Keratinocyte (primary cell): ENCODE measurements at regions not wholly inside any gene's neighbourhood (a gene's known extent, or its start where the extent isn't known, plus 50 kb on each side); places are given as distances from the start of the nearest gene placed in this dataset.

Experiments used
- EZH2 ChIP-seq: IDR thresholded peaks from one replicate; pipeline ENCODE4 v1.6.1; 2012; ENCODE audit warnings: inconsistent platforms, mild to moderate bottlenecking, low read length, moderate library complexity
- TF ChIP-seq, protein P1 (sequence below), 3 experiments: IDR thresholded peaks in 1 of 3; conservative IDR thresholded peaks in 1 of 3; optimal IDR thresholded peaks in 1 of 3; 2 replicates in 2 of 3; 3 replicates in 1 of 3; pipeline versions ENCODE3 to v1.5.1; 2011; ENCODE audit warnings: low read length in 3 of 3, mild to moderate bottlenecking in 3 of 3, moderate library complexity in 2 of 3, control low read depth in 1 of 3, inconsistent platforms in 1 of 3; ENCODE audit not compliant: insufficient read depth in 2 of 3; ENCODE audit errors: extremely low read depth in 1 of 3

DNA sequence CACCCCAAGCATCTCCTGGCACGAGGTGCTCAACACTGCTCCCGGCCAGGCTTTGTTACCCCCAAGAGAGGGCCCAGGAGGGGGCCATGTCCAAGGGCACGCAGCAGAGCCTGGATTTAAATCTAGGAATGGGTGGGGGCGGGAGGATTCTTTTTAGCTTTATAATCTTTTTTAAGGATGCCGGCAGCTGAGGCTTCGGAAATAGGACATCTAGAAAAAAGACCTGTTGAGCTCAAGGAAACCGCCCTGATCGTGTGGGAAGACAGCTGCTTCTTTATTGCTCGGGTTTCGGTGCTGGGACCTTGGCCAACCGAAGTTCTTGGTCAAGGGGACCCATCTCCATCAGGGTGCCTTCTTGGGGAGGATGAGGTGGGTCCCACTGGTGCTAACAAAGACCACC lies 317.9 kb downstream of the CTTN start:
- TF ChIP-seq, protein P1, sequence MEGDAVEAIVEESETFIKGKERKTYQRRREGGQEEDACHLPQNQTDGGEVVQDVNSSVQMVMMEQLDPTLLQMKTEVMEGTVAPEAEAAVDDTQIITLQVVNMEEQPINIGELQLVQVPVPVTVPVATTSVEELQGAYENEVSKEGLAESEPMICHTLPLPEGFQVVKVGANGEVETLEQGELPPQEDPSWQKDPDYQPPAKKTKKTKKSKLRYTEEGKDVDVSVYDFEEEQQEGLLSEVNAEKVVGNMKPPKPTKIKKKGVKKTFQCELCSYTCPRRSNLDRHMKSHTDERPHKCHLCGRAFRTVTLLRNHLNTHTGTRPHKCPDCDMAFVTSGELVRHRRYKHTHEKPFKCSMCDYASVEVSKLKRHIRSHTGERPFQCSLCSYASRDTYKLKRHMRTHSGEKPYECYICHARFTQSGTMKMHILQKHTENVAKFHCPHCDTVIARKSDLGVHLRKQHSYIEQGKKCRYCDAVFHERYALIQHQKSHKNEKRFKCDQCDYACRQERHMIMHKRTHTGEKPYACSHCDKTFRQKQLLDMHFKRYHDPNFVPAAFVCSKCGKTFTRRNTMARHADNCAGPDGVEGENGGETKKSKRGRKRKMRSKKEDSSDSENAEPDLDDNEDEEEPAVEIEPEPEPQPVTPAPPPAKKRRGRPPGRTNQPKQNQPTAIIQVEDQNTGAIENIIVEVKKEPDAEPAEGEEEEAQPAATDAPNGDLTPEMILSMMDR (optimal IDR thresholded peaks at IDR 0.05 in 1 of 3, IDR thresholded peaks at IDR 0.05 in 1 of 3, conservative IDR thresholded peaks at IDR 0.05 in 1 of 3; ENCODE audit: extremely low read depth in 1 of 3, insufficient read depth in 2 of 3, low read length in 3 of 3), result no peak
- no peak for TF ChIP-seq EZH2
